SW 1271 (cell line): ENCODE measurements at regions not wholly inside any gene's neighbourhood (a gene's known extent, or its start where the extent isn't known, plus 50 kb on each side); places are given as distances from the start of the nearest gene placed in this dataset.
"Not testable (repeated sequence)": the region's sequence is repeated elsewhere in the genome, so short reads cannot be mapped to it uniquely, and the experiment has no call there.

Source experiments
- DNase-seq, 2 experiments: peaks; one replicate each; lab custom pipeline; 2025; lab: John Stamatoyannopoulos, UW

GRCh38 chr6:170232186-170233002, 58.5 kb downstream of the DLL1 start:
- DNase-seq, result no peak

DNA sequence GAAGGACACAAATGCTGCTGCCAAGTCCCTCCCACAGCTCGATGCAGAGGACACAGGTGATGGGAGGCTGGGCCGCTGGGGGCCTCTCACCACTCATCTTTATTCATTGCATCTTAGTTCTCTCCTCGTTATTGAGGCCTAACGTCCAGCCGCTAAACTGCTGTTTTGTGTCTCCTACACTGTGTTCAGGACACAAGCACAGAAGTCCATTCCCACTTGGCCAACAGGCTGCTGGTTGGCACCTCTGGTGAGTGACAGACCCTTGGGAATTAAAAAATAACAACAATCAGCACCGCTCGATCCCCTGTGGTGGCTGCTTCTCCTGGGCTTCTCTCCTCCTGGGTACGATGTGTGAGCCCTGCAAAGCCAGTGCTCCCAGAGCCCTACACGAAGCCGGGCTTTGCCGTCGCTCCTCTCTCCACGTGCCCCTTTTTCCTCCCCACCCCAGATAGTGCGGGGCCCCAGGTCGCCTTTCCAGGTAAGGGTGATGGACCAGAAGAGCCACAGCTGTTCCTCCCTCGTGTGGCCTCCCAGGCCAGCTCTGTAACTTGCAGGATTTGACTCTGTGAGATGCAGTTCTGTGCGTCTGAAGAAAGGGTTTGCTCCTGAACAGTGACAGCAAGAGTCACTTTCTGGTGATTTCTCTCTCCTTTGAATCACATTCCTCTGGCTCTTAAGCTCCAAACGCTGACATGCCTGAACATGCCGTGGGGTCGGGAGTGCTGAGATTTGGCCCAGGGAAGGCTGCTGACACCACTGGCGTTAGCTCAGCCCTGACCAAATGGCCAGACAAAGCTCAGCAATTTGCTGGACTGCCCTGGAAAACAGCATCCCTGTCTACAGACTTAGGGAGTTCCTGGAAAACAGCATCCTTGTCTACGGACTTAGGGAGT, 59.3 kb downstream of the DLL1 start:
- no peak for DNase-seq

DNA sequence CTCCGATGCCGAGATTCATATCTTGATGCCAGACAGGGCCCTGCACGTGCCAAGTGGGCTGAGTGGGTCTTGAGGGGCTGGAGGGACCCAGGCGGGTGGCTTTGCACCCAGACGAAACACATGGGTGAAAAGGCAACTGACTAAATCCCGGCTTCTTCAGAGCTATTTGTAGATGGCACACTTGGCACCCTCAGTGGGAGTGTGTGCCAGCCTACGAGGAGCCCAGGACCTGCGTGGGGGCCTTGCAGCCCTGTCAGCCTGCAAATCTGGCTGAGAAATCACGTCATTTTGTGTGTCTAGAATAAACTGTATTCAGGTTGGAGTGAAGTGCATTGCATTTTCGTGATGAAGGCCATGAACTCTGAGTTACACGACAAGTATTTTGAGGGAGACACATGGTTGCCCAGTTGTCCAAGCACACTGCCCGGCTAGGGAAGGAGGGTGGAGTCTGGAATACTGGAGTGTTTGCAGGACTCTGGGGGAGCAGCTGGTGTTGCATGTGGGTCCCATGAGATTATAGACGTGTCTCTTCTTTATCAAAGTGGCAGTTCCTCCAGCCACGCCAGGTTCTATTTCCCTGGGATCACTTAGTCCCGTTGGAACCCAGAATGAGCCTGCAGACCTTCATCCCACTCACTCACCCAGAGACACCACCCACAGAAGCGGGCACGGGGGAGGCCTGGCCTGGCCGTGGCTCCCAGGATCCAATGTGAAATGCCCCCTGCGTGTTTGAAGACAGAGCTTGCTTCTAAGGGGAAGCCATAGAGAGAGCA, 60.2 kb downstream of the DLL1 start:
- DNase-seq, result no peak

DNA sequence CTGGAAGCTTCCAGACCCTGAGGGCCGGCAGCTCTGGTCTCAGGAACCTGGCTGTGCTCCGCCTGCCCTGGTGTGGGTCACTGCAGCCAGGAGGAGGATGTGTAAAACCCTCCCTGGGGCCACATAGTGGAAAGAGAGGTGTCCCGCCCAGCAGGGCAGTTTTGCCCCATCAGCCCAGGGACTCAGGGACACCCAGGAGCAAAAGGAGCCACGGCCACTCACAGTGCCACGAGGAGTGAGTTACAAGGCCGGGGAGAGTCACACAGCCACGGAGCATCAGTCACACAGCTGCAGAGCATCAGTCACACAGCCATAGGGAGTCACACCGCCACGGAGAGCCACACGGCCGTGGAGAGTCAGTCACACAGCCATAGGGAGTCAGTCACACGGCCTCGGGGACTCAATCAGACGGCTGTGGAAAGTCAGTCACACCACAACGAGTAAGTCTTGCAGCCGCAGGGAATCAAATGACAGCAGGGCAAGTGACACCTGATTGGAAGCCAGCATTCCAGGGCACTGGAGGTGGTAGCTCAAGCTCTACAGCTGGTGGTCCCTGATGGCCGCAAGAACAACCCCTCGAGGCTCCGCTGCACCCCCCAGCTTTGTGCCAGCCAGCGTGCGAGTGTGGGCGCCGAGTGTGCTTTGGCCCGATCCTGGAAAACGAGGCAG, 60.9 kb downstream of the DLL1 start:
- no peak for DNase-seq

GRCh38 chr6:170229396-170229795, 61.5 kb downstream of the DLL1 start:
- no peak for DNase-seq

- DNase-seq, result no peak
Measured at GRCh38 chr6:170228946-170229310, 62.0 kb downstream of the DLL1 start.

DNA sequence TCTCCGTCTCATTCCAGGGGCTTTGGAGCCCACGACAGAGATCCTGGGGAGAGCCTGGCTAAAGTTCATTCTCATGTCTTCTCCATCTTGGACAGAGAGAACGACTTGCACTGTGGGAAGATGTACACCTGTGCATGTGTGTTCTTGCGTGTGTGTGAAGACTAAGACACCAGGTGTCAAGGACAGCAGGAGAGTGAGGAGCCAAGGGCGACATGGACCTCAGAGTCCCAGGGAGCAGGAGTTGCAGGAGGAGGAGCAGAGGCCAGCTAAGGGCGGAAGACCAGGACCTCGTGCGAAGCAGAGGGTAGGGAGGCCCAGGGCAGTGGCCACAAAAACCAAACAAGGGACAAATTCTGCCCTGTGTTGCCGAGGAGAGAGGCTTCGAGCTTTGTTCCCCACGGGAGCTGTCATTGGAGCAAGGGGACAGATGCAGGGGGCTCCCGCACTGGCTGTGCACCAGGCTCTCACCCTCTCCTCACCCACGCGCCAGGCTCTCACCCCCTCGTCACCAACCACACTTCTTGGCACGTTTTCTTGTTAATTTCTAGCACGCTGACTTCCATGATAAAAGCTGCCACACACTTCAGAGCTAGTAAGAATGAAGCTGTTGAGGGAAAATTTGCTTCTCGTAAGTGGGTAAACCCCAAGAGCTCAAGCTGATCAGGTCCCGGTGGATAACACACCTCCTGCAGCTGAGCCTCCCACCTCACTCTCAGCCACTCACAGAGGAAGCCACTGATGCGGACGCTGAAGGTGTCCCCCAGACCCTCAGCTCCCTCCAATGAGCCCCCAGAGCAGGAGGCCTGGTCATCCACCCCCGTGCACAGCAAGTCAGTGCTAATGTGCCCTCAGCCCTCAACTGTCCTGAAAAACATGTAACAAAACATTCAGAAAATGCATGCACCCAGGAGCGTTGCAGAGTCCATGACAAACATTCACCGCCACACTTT, 62.6 kb downstream of the DLL1 start:
- no peak for DNase-seq

DNA sequence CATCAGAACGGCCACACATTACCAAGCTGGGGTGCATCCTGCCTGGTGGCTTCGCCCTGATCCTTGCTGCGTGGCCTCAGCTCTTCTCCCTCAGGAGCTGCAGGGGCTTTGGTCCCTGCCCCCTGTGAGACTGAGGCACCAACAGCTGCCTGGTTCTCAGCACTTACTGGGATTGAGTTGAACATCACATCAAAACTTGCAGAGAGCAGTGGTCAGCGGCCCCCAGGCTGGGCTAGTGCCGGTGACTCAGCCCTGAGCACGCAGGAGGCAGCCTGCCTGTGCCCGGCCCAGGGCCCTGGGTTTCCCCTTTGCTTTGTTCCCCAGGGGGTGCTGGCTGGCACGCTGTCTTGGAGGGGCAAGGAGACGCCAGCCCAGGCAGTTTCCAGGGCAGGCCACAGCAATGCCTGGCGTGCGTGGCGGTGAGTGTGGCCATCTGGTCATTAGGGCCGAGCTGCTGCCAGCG, 63.3 kb downstream of the DLL1 start:
- DNase-seq, result no peak

- DNase-seq, result no peak
Measured at GRCh38 chr6:170226647-170227046, 64.2 kb downstream of the DLL1 start.

DNA sequence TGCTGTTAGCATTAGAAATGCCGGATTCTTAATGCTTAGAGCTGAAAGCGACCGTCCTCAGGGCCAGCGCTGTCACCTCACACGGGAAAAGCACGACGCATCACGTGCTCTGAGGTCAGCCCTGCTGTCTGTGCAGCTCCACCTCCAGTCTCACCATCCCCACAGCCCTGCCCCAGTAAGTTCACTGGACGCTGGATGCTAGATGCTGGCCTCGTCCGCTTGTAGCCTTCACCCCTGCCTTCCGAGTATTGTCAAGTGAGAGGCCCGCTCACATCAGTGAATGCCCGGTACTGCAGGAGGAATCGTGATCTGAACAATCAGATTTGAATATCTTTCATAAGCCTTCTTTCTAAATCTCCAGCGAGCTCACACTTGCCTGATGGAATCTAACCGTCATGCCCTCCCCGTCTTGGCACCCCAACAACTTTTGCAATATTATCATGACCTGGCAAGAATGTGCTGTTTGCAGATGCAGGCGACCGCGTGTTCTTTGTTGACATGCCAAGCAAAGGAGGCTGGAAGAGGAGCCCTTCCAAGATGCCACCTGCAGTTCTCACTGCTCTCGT, 64.9 kb downstream of the DLL1 start:
- no peak for DNase-seq

DNA sequence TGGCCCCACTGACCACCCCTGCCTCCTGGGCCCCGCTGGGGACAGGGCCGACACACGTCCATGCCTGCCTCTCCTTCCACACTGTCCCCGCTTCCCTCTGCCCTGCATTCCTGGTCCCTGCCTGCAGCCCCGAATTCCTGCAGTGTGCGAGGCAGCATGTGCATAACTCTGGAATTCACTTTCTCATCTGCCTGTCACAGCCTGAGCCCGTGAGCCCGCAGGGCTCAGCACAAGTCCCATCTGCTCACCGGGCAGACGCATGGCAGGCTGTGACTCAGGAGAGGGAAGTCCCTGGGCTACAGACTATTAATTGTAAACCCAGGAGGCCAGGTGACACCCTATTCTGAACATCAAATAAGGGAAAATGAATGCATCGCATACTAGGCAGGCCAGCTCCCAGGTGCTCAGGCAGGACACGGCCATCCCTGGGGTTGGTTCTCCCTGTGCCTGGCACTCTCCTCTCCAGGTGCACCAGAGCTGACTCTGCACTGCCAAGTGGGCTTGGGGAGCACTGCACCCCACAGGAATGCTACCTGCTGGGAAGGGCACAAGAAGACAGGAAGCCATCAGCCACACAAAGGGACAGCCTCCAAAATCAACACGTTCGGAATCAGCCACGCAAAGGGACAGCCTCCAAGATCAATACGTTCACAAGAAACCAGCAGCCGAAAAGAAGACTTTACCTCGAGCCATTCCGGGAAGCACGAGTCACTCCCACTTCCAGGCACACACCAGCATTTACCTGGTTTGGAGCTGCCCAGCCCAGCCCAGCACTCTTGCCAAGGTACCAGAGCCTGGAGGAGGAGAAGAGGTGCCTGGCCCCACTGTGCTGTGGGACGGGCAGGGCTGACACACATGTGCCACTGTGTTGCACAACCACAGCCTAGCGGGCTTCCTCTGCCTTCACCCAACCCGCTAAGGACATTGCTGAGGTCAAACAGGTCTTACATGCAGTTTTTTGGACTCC, 65.9 kb downstream of the DLL1 start:
- no peak for DNase-seq

DNA sequence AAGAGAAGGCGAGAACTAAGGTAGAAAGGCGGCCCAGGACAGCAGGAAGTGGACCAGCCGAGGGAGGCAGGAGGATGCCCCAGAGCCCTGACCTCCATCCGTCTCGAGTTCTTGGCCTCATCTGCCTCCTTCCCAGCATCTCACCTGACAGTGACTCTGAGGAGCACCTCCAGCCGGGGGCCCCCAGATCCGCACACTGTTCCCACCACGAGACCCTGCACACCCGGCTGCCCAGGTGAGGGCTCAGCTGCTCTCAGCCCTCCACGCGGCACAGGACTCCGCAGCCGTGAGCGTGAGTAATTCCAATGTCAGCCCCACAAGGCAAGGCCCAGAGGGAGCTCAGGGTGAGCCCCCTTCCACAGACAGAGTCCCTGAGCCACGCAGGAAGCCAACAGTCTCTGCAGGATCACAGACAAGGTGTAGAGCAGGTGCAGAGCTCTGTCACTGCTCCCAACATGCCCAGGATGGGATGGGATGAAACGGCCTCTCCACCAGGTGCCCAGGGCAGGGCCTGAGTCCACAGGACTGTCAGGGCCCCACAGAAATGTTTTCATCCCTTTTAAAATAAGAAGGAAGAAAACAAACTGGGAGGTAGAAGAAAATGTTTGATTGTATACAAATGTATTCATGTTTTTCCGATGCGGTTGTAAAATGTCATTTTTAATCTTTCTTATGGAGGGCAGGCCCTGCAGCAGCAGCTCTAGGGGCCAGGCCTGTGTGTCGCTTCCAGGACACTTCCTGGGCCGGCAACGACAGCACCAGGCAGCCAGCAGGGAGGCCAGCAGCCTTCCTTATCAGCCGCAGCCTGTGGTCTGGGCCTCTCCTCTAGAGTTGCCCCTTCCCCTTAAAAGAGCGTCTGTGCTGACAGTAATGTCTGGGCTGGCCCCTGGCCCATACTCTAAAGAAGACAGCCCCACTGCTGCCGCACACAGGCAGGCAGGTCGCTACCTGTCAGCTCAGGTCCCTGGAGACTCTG, 66.9 kb downstream of the DLL1 start:
- DNase-seq, result no peak

DNA sequence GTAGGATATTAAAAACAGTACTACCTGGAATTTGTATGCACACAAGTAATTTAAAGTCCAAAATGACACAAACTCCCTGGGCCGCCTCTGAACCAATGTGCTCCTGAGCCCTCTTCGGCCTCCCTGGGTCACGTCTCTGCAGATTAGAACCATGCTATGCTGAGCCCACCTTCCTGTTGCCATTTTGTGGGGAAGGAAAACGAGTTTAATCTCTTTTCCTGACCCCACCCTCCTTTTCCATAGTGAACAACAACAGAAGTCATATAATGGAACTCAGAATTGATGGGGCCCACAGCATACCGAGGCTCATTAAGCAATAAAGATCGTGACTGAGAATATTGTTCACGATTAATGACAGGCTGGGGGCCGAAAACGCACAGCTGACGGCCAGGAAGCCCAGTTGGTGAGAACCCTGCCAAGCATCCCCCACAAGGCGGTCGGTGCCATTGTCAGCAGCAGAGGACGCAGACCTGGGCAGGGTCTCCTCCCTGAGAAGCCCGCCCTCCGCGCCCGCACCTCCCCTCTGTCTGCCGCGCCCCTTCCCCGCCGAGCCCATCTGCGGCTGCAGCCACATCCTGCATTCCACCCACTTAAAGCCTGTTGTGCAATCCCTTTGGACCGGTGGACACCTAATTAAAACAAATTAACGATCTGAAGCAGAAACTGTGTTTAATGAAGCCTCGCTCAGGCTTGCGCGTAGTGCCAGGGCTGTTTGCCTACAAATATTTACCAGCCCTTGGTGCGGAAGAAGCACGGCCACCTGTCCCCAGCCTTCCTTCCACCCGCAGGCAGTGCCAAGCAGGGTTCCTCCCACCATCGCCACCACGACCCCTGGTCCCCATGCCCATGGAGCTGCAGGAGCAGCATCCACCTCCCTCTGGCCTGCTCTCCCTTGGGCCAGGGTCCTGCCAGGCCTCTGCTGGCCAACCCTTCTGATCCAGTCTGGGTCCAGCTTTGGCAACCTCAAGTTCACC, 68.1 kb downstream of the DLL1 start:
- DNase-seq, result no peak

DNA sequence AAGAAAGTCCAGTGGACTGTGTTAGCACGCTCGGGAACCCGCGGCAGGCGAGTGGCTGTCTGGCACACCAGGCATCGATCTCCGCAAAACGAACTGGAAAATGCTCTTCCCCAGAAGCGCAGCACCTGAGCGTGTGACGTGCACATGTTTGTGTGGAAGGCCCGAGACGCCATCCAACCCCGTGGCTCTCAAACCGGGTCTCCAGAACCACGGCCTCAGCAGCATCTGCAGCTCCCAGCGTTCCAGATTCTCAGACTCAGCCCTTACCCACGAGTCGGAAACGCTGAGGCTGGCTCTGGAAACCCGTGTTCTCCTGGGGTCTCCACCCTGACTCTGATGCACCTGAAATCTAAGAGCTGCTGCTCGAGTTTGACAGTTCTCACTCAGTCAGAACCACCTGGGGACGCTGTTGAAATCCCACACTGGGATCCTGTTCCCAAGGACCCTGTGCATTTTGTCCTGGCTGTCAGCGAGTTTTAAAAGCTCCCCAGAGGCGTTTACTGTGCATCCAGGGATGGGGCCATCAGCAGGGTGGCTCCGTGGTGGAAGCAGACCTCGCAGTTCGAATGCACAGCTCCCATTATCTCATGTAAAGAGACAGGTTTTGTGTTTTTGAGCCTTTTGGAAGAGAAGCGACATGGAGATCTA, 69.0 kb downstream of the DLL1 start:
- no peak for DNase-seq

DNA sequence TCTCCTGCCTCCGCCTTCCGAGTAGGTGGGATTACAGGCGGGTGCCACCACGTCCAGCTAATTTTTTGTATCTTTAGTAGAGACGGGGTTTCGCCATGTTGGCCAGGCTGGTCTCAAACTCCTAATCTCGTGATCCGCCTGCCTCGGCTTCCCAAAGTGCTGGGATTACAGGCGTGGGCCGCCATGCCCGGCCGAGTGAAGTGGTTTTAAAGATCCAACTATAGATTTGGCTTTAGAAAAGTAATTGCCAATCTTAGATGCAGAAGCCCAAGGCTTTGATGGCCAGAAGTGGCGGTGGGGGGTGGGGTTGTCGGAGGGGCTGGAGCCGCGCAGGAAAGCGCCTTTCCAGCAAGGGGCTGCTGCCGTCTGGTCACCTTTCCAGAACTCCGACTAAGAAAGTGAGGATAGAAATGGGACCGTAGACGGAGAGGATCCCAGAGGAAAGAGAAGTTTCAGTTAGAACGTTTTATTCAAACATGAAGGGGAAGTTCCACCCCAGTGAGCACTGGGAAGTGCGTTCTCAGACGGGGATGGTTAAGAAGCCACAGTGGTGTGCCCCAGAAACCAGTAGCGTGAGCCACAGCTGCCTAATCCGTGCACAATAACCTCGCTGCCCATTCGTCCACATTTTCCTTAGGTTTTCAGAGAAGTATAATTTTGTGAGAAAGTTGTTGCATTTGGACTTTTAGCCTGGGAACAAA, 69.7 kb downstream of the DLL1 start:
- DNase-seq, result no peak

GRCh38 chr6:170213637-170214018, 77.2 kb downstream of the DLL1 start:
- DNase-seq, result not testable (repeated sequence)
